ENCODE measurements at regions not wholly inside any gene's neighbourhood (a gene's known extent, or its start where the extent isn't known, plus 50 kb on each side); places are given as distances from the start of the nearest gene placed in this dataset.

- no peak overlapping the region for H2AFZ ChIP-seq (ENCODE audit: low read length)
- H4K91ac ChIP-seq (replicated peaks; ENCODE audit: insufficient read length, low read length): no peak overlapping the region
- ChIA-PET POLR2A (ENCODE audit: partially characterized antibody) (no interaction called here), CTCF (ENCODE audit: partially characterized antibody) (no interaction called here)
- DNase-seq (ENCODE audit: low read depth in 1 of 2, low spot score in 2 of 2) (no peak), FAIRE-seq (no peak)
- WGBS, 2 experiments (ENCODE audit: extremely low coverage in 1 of 2, insufficient coverage in 1 of 2, insufficient read length in 1 of 2, insufficient replicate concordance in 2 of 2, low coverage in 1 of 2, low lambda C conversion rate in 2 of 2, missing lambda C conversion rate in 1 of 2): 94% methylated on average over 4 of the region's 4 CpGs; no CpG with 5 or more reads in 1 of the 2 experiments
- no peaks in the 10 kb centered on the region for H3K27me3 ChIP-seq (replicated peaks in 1 of 4; ENCODE audit: control insufficient read depth in 3 of 4, extremely low read depth in 1 of 4, insufficient read depth in 3 of 4, low read length in 3 of 4)
- H3K4me2 ChIP-seq (ENCODE audit: insufficient read depth in 1 of 2, low read depth in 2 of 2, low read length in 2 of 2): no peak overlapping the region
- H3K79me1 ChIP-seq (ENCODE audit: low read depth, low read length): no peaks in the 10 kb centered on the region
- no peak overlapping the region for H3K4ac ChIP-seq (replicated peaks; ENCODE audit: insufficient read length, low read depth, low read length)
- H3K4me1 ChIP-seq (replicated peaks in 1 of 4; ENCODE audit: control insufficient read depth in 3 of 4, insufficient read depth in 4 of 4, low read length in 3 of 4): no peaks in the 10 kb centered on the region
- no peak overlapping the region for H3K4me3 ChIP-seq (ENCODE audit: extremely low read depth in 1 of 4, insufficient read depth in 2 of 4, low read depth in 3 of 4, low read length in 4 of 4)
- no peak overlapping the region for H3K56ac ChIP-seq (replicated peaks; ENCODE audit: insufficient read length, low read depth, low read length)
- H3K27ac ChIP-seq (ENCODE audit: low read depth, low read length): no peak overlapping the region
- no peaks in the 10 kb centered on the region for H3K79me2 ChIP-seq (ENCODE audit: control insufficient read depth in 1 of 2, insufficient read depth in 2 of 2, low read length in 2 of 2)
- H3K23ac ChIP-seq (ENCODE audit: insufficient read length): no peak overlapping the region
- no peaks in the 10 kb centered on the region for H3K36me3 ChIP-seq (ENCODE audit: control insufficient read depth in 2 of 4, insufficient read depth in 4 of 4, low read length in 3 of 4)
- H3K18ac ChIP-seq (ENCODE audit: extremely low read depth, low read length): no peak overlapping the region
- no peak overlapping the region for H2BK15ac ChIP-seq (ENCODE audit: low read length)
- H2BK120ac ChIP-seq (replicated peaks; ENCODE audit: low read depth, low read length): no peak overlapping the region
- no peaks in the 10 kb centered on the region for H3K9me3 ChIP-seq (ENCODE audit: insufficient read depth in 2 of 2, low read depth in 1 of 2, low read length in 1 of 2)
- no peak overlapping the region for H3K14ac ChIP-seq (ENCODE audit: insufficient read length)
- H4K5ac ChIP-seq (ENCODE audit: insufficient read length, low read depth, low read length): no peak overlapping the region
- H2BK20ac ChIP-seq (ENCODE audit: low read length): no peak overlapping the region
- H2BK5ac ChIP-seq (ENCODE audit: low read depth, low read length): no peak overlapping the region
- H3K9ac ChIP-seq (replicated peaks in 1 of 4; ENCODE audit: extremely low read depth in 1 of 4, low read depth in 3 of 4, low read length in 3 of 4): no peak overlapping the region
- H4K8ac ChIP-seq (ENCODE audit: extremely low read depth, insufficient read depth, low read length): no peak overlapping the region
- H2AK5ac ChIP-seq (ENCODE audit: low read depth, low read length): no peak overlapping the region
- H4K20me1 ChIP-seq (replicated peaks in 1 of 2; ENCODE audit: control insufficient read depth in 1 of 2, insufficient read depth in 2 of 2, low read length in 2 of 2): no peaks in the 10 kb centered on the region
- H2BK12ac ChIP-seq (ENCODE audit: low read depth, low read length): no peak overlapping the region
- no peaks in the 10 kb centered on the region for H3K23me2 ChIP-seq (ENCODE audit: low read depth, low read length)
- no peak for TF ChIP-seq RFX5 (IDR thresholded peaks at IDR 0.05; ENCODE audit: borderline replicate concordance, low read depth, low read length)
- TF ChIP-seq CBX8 (IDR thresholded peaks at IDR 0.05; ENCODE audit: borderline replicate concordance, low read depth, low read length): no peak
- TF ChIP-seq FOSL1 (IDR thresholded peaks at IDR 0.05; ENCODE audit: insufficient read depth, low read depth, low read length): no peak
- TF ChIP-seq CEBPB (IDR thresholded peaks at IDR 0.05; ENCODE audit: low read depth, low read length): no peak
Observed at GRCh38 chr5:136808756-136809155, 443.4 kb upstream of the TRPC7 start.

Data from H1 (cell line).